Neuronal stem cell (in vitro differentiated cells): ENCODE measurements at regions not wholly inside any gene's neighbourhood (a gene's known extent, or its start where the extent isn't known, plus 50 kb on each side); places are given as distances from the start of the nearest gene placed in this dataset.

ENCODE experiments used
- DNase-seq: peaks from one replicate; pipeline ENCODE4 v3.0.0-alpha.2; 2013; ENCODE audit warnings: low spot score
- H2AFZ ChIP-seq: one replicate; pipeline ENCODE4 v1.6.1; 2013; ENCODE audit warnings: mild to moderate bottlenecking, low read length, inconsistent platforms
- H2AK5ac ChIP-seq: 2 replicates; pipeline ENCODE4 v1.6.1; 2013; ENCODE audit warnings: low read depth, mild to moderate bottlenecking, inconsistent platforms, low read length, moderate library complexity, mixed read lengths
- H2BK120ac ChIP-seq: 2 replicates; pipeline ENCODE4 v1.6.1; 2013; ENCODE audit warnings: low read depth, mild to moderate bottlenecking, inconsistent platforms, low read length, moderate library complexity, mixed read lengths
- H2BK12ac ChIP-seq: one replicate; pipeline ENCODE4 v1.6.1; 2013; ENCODE audit warnings: low read length, inconsistent platforms
- H2BK15ac ChIP-seq: 2 replicates; pipeline ENCODE4 v1.6.1; 2013; ENCODE audit warnings: mild to moderate bottlenecking, low read length, inconsistent platforms, mixed read lengths
- H2BK5ac ChIP-seq: one replicate; pipeline ENCODE4 v1.6.1; 2013; ENCODE audit warnings: inconsistent platforms, mild to moderate bottlenecking, low read length, moderate library complexity
- H3K14ac ChIP-seq: one replicate; pipeline ENCODE4 v1.6.1; 2013; ENCODE audit warnings: low read length, inconsistent platforms
- H3K18ac ChIP-seq: 2 replicates; pipeline ENCODE4 v1.6.1; 2013; ENCODE audit warnings: low read length, inconsistent platforms
- H3K23ac ChIP-seq: 2 replicates; pipeline ENCODE4 v1.6.1; 2013; ENCODE audit warnings: low read depth, mild to moderate bottlenecking, mixed read lengths, low read length, inconsistent platforms; ENCODE audit not compliant: poor library complexity
- H3K27ac ChIP-seq: replicated peaks from 3 replicates; pipeline ENCODE4 v1.5.1; 2013; ENCODE audit warnings: low read length, inconsistent platforms
- H3K27me3 ChIP-seq, 3 experiments: 2 replicates each; pipeline ENCODE4 v1.6.1; 2013; ENCODE audit warnings: low read length in 3 of 3, mild to moderate bottlenecking in 2 of 3, inconsistent platforms in 1 of 3, low read depth in 1 of 3, mixed read lengths in 1 of 3, moderate library complexity in 1 of 3; ENCODE audit not compliant: control insufficient read depth in 3 of 3, insufficient read depth in 3 of 3
- H3K36me3 ChIP-seq, 2 donors: replicated peaks in 1 of 2; 2 replicates each; pipeline ENCODE4 v1.6.1; 2013; ENCODE audit warnings: low read length in 2 of 2; ENCODE audit not compliant: control insufficient read depth in 2 of 2, insufficient read depth in 2 of 2
- H3K4ac ChIP-seq: 2 replicates; pipeline ENCODE4 v1.6.1; 2013; ENCODE audit warnings: inconsistent platforms, mild to moderate bottlenecking, low read length, moderate library complexity
- H3K4me1 ChIP-seq, 2 donors: 1 replicate in 1 of 2; 2 replicates in 1 of 2; pipeline ENCODE4 v1.6.1; 2013; ENCODE audit warnings: low read length in 2 of 2, low read depth in 1 of 2; ENCODE audit not compliant: control insufficient read depth in 2 of 2, insufficient read depth in 1 of 2
- H3K4me2 ChIP-seq: one replicate; pipeline ENCODE4 v1.6.1; 2013; ENCODE audit warnings: mild to moderate bottlenecking, low read length, inconsistent platforms; ENCODE audit not compliant: insufficient read depth, poor library complexity, severe bottlenecking
- H3K4me3 ChIP-seq, 2 donors: 2 replicates each; pipeline ENCODE4 v1.5.1; 2013; ENCODE audit warnings: low read length in 2 of 2, mild to moderate bottlenecking in 2 of 2, inconsistent platforms in 1 of 2, moderate library complexity in 1 of 2
- H3K79me1 ChIP-seq: one replicate; pipeline ENCODE4 v1.6.1; 2013; ENCODE audit warnings: low read depth, mild to moderate bottlenecking, inconsistent platforms, low read length, moderate library complexity
- H3K9ac ChIP-seq: one replicate; pipeline ENCODE4 v1.6.1; 2013; ENCODE audit warnings: mild to moderate bottlenecking, low read depth, low read length, inconsistent platforms; ENCODE audit not compliant: poor library complexity
- H3K9me3 ChIP-seq, 2 donors: replicated peaks in 1 of 2; 2 replicates each; pipeline versions ENCODE3 to v1.6.1; 2013; ENCODE audit warnings: low read length in 2 of 2, mild to moderate bottlenecking in 2 of 2, inconsistent platforms in 1 of 2, low read depth in 1 of 2, mixed read lengths in 1 of 2, moderate library complexity in 1 of 2; ENCODE audit not compliant: control insufficient read depth in 2 of 2, insufficient read depth in 1 of 2
- H4K8ac ChIP-seq: one replicate; pipeline ENCODE4 v1.6.1; 2013; ENCODE audit warnings: low read depth, mild to moderate bottlenecking, inconsistent platforms, low read length, moderate library complexity
- H4K91ac ChIP-seq: one replicate; pipeline ENCODE4 v1.6.1; 2013; ENCODE audit warnings: low read length, low read depth, mild to moderate bottlenecking, inconsistent platforms; ENCODE audit not compliant: poor library complexity
- WGBS, 2 donors: extraction: QIAGEN DNeasy Blood & Tissue Kit; methylation state at CpG; one replicate each; pipeline ENCODE4 v1.1.7; 2013; ENCODE audit warnings: missing lambda C conversion rate in 2 of 2, mixed read lengths in 1 of 2; ENCODE audit not compliant: insufficient read length in 2 of 2, insufficient replicate concordance in 1 of 2; ENCODE audit errors: extremely low coverage in 2 of 2; 5-methylcytosine and 5-hydroxymethylcytosine counted together

DNA sequence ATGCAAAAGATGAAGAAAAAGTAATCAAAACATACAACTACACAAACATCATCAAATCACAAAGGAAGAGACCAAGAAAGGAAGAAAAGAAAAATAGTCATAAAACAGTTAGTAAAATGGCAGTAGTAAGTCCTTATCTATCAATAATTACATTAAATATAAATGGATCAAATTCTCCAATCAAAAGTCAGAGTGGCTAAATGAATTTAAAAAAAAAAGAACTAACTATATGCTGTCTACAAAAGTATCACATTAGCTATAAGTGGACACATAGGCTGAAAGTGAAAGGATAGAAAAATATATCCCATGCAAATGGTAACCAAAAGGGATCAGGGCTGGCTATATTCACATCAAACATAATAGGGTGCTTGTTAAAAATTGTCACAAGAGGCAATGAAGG lies 116.5 kb downstream of the NOL4 start:
- Histone ChIP-seq H2BK120ac (no peak overlapping the region), H4K8ac (no peak overlapping the region), H3K27me3 (peaks cover 0 to 5% (median 0%) of the 10 kb centered on the region in 3 experiments), H2BK5ac (no peak overlapping the region), H3K9me3 (peaks cover 0 to 3% of the 10 kb centered on the region in 2 donors), H2AK5ac (no peak overlapping the region), H3K9ac (no peak overlapping the region), H2BK15ac (no peak overlapping the region), H3K4ac (no peak overlapping the region), H2BK12ac (no peak overlapping the region), H3K4me3 (no peak overlapping the region), H3K18ac (no peak overlapping the region), H4K91ac (no peak overlapping the region), H3K4me1 (no peaks in the 10 kb centered on the region), H3K27ac (no peak overlapping the region), H2AFZ (no peak overlapping the region), H3K4me2 (no peak overlapping the region), H3K79me1 (no peaks in the 10 kb centered on the region), H3K14ac (no peak overlapping the region), H3K23ac (no peak overlapping the region), H3K36me3 (no peaks in the 10 kb centered on the region)
- no peak for DNase-seq

DNA sequence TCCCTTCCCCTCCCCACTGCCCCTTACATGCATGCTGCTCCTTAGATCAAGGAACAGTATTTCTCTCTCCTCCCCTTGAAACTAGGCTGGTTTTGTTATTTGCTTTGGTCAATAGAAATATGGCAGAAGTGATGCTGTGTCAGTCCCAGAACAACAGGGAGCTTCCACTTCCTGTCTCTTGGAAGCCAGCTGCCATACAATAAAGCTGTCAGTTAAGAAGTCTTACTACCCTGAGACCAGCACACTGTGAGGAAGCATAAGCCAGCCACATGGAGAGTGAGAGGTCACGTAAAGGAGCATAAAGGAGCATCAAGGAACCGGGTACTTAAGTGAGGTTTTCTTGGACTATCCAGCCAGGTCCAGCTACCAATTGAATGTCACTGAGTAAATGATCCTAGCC lies 126.6 kb downstream of the NOL4 start:
- Histone ChIP-seq H2BK120ac (no peak overlapping the region), H3K4me3 (no peak overlapping the region), H3K36me3 (no peaks in the 10 kb centered on the region), H3K27ac (no peak overlapping the region), H3K4me1 (peaks cover 2 to 4% of the 10 kb centered on the region in 2 donors), H3K27me3 (no peaks in the 10 kb centered on the region), H3K9me3 (no peaks in the 10 kb centered on the region), H3K4ac (no peak overlapping the region), H2BK15ac (no peak overlapping the region), H3K14ac (no peak overlapping the region), H2BK5ac (no peak overlapping the region), H2AFZ (peak overlapping the region; percentile 90), H2AK5ac (no peak overlapping the region), H3K79me1 (no peaks in the 10 kb centered on the region), H4K91ac (no peak overlapping the region), H3K9ac (no peak overlapping the region), H3K23ac (no peak overlapping the region), H3K4me2 (no peak overlapping the region), H3K18ac (no peak overlapping the region), H2BK12ac (no peak overlapping the region), H4K8ac (no peak overlapping the region)
- no CpG with 5 or more reads among the region's 2 CpGs for WGBS, 2 donors
- no peak for DNase-seq

DNA sequence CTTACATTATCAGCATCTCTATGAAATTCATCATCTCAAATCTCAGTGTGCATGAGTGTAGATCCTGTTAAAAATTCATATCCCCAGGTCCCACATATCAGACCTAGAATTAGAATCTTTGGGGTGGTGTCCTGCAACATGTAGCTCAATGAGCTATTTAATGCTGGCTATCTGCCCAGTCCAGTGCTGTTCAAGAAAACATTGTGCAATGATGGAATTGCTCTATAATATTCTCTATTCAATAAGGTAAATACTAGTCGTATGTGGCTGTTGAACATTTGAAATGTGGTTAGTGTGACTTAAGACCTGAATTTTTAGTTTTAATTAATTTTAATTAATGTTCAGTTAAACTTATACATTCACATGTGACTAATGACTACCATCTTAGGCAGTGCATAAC lies 127.4 kb downstream of the NOL4 start:
- H3K9me3 ChIP-seq, result no peaks in the 10 kb centered on the region
- H2AFZ ChIP-seq, result peak overlapping the region; percentile 90
- no peaks in the 10 kb centered on the region for H3K36me3 ChIP-seq
- no peak overlapping the region for H3K14ac ChIP-seq
- H2BK15ac ChIP-seq, result no peak overlapping the region
- no peak overlapping the region for H3K23ac ChIP-seq
- no CpG with 5 or more reads among the region's 1 CpG for WGBS, 2 donors
- no peak overlapping the region for H4K91ac ChIP-seq
- H4K8ac ChIP-seq, result no peak overlapping the region
- no peaks in the 10 kb centered on the region for H3K79me1 ChIP-seq
- H3K27ac ChIP-seq, result no peak overlapping the region
- H3K27me3 ChIP-seq, result no peaks in the 10 kb centered on the region
- DNase-seq, result no peak
- H2BK120ac ChIP-seq, result no peak overlapping the region
- H3K4me2 ChIP-seq, result no peak overlapping the region
- H3K4ac ChIP-seq, result no peak overlapping the region
- H2AK5ac ChIP-seq, result no peak overlapping the region
- H3K18ac ChIP-seq, result no peak overlapping the region
- no peak overlapping the region for H3K4me3 ChIP-seq
- H3K9ac ChIP-seq, result no peak overlapping the region
- no peak overlapping the region for H2BK12ac ChIP-seq
- peaks cover 2 to 4% of the 10 kb centered on the region in 2 donors for H3K4me1 ChIP-seq
- no peak overlapping the region for H2BK5ac ChIP-seq

DNA sequence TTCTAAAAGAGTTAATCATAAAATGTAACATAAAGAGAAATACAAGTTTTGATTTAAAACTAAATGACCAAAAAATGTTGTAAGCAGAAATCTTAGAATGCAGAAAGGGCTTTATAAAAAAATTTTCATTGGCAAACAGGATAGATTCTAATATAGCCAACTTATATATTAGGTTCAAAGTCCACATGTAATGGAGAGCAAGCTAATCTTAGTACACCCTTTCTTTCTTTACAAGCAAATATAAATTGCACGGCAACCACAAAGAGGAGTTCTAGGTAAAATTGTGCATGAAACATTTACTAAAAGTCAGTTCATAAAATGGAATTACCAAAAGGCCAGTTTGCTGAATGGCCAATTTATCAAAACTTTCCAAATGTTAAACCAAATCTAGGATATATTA lies 130.6 kb downstream of the NOL4 start:
- H2BK15ac ChIP-seq, result no peak overlapping the region
- H2AFZ ChIP-seq, result no peak overlapping the region
- no peak overlapping the region for H3K27ac ChIP-seq
- no peak overlapping the region for H3K9ac ChIP-seq
- H3K9me3 ChIP-seq, result no peaks in the 10 kb centered on the region
- no peak overlapping the region for H3K14ac ChIP-seq
- H2BK5ac ChIP-seq, result no peak overlapping the region
- no peak overlapping the region for H3K18ac ChIP-seq
- no peaks in the 10 kb centered on the region for H3K36me3 ChIP-seq
- no peak overlapping the region for H3K4me2 ChIP-seq
- H4K91ac ChIP-seq, result no peak overlapping the region
- H3K23ac ChIP-seq, result no peak overlapping the region
- H3K27me3 ChIP-seq, result no peaks in the 10 kb centered on the region
- H3K79me1 ChIP-seq, result no peaks in the 10 kb centered on the region
- no peak for DNase-seq
- no peak overlapping the region for H2BK120ac ChIP-seq
- no peak overlapping the region for H4K8ac ChIP-seq
- no CpG with 5 or more reads among the region's 1 CpG for WGBS, 2 donors
- peaks cover 2 to 4% of the 10 kb centered on the region in 2 donors for H3K4me1 ChIP-seq
- H3K4ac ChIP-seq, result no peak overlapping the region
- no peak overlapping the region for H2BK12ac ChIP-seq
- H3K4me3 ChIP-seq, result no peak overlapping the region
- H2AK5ac ChIP-seq, result no peak overlapping the region
